KG1 (cell line): ENCODE measurements at regions not wholly inside any gene's neighbourhood (a gene's known extent, or its start where the extent isn't known, plus 50 kb on each side); places are given as distances from the start of the nearest gene placed in this dataset.

Experiments used
- DNase-seq: peaks from one replicate; lab custom pipeline; 2025; lab: John Stamatoyannopoulos, UW

GRCh38 chr7:17521437-17521836, 223.0 kb downstream of the AHR start:
- DNase-seq: no peak

- no peak for DNase-seq
Measured at GRCh38 chr7:17523813-17524739, 225.6 kb downstream of the AHR start.

- DNase-seq: no peak
Measured at GRCh38 chr7:17524746-17525145, 226.3 kb downstream of the AHR start.

GRCh38 chr7:17526621-17527020, 228.2 kb downstream of the AHR start:
- no peak for DNase-seq

GRCh38 chr7:17528636-17529035, 230.2 kb downstream of the AHR start:
- DNase-seq: no peak

- DNase-seq: no peak
Measured at GRCh38 chr7:17530244-17530643, 231.8 kb downstream of the AHR start.

GRCh38 chr7:17530741-17531421, 232.4 kb downstream of the AHR start:
- DNase-seq: no peak

GRCh38 chr7:17532861-17533404, 234.5 kb downstream of the AHR start:
- no peak for DNase-seq

GRCh38 chr7:17534348-17534747, 235.9 kb downstream of the AHR start:
- no peak for DNase-seq

- DNase-seq: no peak
Measured at GRCh38 chr7:17535776-17536175, 237.3 kb downstream of the AHR start.

GRCh38 chr7:17544401-17544800, 245.9 kb downstream of the AHR start:
- DNase-seq: no peak

GRCh38 chr7:17545348-17545747, 246.9 kb downstream of the AHR start:
- DNase-seq: no peak

- no peak for DNase-seq
Measured at GRCh38 chr7:17546189-17546588, 247.7 kb downstream of the AHR start.

- DNase-seq: no peak
Measured at GRCh38 chr7:17546592-17546991, 248.1 kb downstream of the AHR start.

GRCh38 chr7:17548014-17548653, 249.7 kb downstream of the AHR start:
- DNase-seq: no peak

GRCh38 chr7:17549406-17549805, 251.0 kb downstream of the AHR start:
- no peak for DNase-seq

GRCh38 chr7:17552373-17552772, 253.9 kb downstream of the AHR start:
- no peak for DNase-seq

- no peak for DNase-seq
Measured at GRCh38 chr7:17552952-17553351, 254.5 kb downstream of the AHR start.

GRCh38 chr7:17554341-17555015, 256.0 kb downstream of the AHR start:
- DNase-seq: no peak

GRCh38 chr7:17556247-17556956, 257.9 kb downstream of the AHR start:
- DNase-seq: no peak

- no peak for DNase-seq
Measured at GRCh38 chr7:17557251-17557671, 258.8 kb downstream of the AHR start.
